ENCODE measurements at regions not wholly inside any gene's neighbourhood (a gene's known extent, or its start where the extent isn't known, plus 50 kb on each side); places are given as distances from the start of the nearest gene placed in this dataset.
"Not testable (repeated sequence)": the region's sequence is repeated elsewhere in the genome, so short reads cannot be mapped to it uniquely, and the experiment has no call there.

DNA sequence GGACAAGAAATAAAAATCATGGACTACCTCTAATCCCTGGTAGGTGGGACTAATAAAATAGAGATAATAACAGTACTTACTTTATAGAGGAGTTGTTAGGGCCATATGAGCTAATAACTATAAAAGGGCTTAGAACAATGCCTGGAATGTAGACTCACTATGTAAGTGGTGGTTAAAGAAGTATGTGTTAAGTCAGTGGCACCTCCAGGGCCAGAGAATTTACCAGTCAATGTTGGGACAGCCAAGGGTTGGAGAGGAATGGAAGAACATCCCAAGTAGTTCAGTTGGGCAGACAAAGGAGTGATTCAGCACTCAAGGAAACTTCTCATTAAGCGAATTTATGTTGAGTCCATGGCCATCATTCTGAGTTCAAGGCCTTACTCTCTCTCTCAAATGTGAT lies 116.8 kb downstream of the OTOR start:
- DNase-seq, result no peak

GRCh38 chr20:16865406-16865805 lies 117.2 kb downstream of the OTOR start:
- peak; percentile 72 for DNase-seq

DNA sequence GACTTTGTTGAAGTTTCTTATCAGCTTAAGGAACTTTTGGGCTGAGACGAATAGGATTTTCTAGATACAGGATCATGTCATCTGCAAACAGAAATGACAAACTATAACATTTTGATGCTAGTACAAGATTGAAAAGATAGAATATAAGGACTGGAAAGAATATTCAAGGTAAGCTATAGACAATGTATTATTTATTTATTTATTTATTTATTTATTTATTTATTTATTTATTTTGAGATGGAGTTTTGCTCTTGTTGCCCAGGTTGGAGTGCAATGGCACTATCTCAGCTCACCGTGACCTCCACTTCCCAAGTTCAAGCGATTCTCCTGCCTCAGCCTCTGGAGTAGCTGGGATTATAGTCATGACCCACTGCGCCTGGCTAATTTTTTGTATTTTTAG lies 125.0 kb downstream of the OTOR start:
- DNase-seq, result not testable (repeated sequence)

GRCh38 chr20:16877053-16877554 lies 128.9 kb downstream of the OTOR start:
- DNase-seq, result no peak

- DNase-seq, result no peak
Measured at GRCh38 chr20:16885746-16886145, 137.6 kb downstream of the OTOR start.

- no peak for DNase-seq
Measured at GRCh38 chr20:16898433-16898832, 150.3 kb downstream of the OTOR start.

DNA sequence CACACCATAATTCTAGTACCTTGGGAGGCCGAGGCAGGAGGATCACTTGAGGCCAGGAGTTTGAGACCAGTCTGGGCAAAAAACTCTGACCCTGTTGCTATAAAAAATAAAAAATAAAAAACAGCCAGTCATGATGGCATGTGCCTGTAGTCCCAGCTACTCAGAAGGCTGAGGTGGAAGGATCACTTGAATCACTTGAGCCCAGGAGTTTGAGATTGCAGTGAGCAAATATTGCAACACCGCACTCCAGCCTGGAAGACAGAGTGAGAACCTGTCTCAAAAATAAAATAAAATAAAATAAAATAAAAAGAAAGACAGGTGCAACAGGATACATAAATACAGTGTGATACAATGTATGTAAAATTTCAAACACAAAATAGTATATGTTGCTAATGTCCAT lies 154.5 kb downstream of the OTOR start:
- DNase-seq, result no peak

DNA sequence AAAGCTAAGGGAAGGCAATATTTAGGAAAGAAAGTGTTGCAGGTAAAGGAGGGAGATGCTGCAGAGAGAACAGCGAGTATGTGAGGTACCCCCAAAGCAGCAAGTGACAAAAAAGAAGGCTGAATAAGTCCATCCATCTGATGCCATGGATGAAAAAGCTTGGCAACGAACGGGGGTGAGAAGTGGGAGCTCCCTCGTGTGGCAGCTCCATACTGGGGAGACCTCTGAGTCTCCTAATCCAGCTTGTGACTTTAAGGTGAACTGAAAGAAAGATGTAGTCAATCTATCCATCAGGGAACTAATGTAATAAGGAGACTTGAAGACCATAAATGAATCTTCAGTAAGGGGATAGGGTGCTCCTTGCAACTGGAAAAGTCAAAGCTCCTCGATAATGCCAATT lies 156.6 kb downstream of the OTOR start:
- DNase-seq, result no peak

DNA sequence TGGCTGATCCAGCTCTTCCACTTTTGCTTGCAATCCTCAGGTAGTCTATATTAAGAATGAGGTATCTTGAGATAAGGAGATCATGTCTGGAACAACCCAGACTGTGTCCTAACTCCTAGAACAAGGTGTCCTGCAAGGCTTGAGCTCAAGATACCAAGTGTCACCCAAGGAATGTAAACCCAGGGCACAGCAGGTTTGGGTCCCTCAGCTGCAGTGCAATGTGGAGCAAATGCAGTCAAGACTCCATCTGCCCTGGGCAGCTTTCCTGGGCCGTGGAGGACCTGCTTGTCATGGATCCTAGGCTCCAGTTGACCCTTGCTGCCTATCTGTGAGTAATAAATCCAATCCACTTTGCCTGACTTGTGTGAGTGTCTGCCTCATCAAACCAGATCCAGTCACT lies 166.1 kb downstream of the OTOR start:
- no peak for DNase-seq

GRCh38 chr20:16916165-16916564 lies 168.0 kb downstream of the OTOR start:
- DNase-seq, result no peak

GRCh38 chr20:16917636-16918035 lies 169.5 kb downstream of the OTOR start:
- peak; percentile 10 for DNase-seq

DNA sequence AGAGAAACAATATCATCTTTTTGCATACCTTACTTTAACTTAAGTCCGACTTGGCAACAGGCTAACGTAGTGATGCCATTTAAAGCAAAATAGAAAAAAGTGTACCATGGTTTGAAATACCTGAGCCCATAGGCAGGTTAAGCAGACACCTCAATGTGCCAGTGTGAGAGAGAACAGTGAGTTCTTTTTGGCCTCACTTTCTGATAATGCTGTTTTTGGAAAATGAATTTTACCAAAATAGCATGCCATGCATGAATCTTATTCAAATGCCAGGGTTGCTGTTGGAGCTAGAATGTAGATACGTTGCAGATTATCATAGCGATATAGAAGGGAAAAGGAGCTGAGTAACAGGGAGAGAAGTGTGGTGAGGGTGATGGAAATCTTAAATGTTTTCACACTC lies 170.2 kb downstream of the OTOR start:
- no peak for DNase-seq

GRCh38 chr20:16919841-16920240 lies 171.7 kb downstream of the OTOR start:
- no peak for DNase-seq

GRCh38 chr20:16922834-16923233 lies 174.7 kb downstream of the OTOR start:
- no peak for DNase-seq

DNA sequence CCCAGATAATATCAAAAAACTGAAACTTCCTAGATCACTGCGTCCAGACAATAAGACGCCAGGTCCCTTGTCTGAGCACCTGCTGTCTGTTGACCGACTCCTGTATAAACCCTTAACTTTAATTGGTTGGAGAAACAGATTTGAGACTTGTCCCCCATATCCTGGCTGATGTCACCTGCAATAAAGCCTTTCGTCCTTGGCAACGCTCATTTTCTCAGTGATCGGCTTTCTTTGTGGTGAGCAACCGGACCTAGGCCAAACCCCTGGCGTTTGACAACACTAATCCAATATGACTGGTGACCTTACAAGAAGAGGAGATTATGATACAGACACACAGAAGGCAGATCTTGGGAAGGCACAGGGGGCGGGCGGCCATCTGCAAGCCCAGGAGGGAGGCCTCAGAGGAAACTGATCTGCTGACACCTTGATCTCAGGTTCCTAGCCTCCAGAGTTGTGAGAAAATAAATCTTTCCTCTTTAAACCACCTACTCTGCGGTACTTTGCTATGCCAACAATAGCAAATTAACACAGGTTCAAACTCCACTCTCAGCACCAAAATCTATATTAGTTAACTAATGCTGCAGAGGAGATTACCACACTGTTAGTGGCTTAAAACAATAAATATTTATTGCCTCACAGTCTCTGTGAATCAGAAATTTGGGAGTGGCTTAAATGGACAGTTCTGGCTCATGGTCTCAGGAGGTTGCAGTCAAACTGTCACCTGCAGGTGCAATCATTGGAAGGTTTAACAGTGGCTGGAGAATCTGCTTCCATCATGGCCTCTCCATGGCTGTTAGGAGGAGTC lies 178.7 kb downstream of the OTOR start:
- DNase-seq, result peak; percentile 69

- no peak for DNase-seq
Measured at GRCh38 chr20:16929756-16930155, 181.6 kb downstream of the OTOR start.

DNA sequence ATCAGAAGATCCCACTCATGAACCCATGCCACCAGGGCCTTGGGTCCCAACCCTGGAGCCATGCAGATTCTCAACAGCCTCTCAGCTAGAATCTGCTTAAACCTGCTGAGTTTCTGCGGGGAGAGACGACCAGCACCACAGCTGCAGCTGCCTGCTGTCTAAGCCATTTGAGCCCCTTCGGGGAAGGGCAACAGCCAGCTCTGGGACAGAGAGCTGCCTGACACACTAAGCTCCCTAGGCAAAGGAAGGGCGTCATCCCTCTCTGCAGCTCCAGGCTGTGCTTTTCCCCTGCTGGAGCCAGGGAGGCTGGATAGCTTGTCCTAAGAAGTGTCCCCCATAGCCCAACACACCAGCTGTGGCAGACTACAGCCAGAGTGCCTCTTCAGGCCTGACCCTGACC lies 182.5 kb downstream of the OTOR start:
- DNase-seq, result no peak

DNA sequence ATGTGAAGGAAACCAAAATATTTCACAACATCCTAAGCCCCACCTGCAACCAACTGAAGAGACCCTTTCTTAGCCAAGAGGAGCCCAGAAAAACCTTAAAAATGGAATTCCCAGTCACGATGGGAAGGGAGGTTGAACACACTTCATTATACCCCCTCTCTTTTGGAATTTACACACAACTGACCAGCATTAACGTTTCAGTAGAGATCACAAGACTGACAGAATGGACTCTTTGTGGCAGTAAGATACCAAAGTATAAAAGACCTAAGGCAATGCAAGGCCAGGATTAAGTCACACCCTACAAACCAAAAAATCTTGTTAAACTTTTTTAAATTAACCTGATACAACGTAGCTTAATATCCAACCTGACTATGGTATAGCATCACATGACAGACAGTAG lies 190.9 kb downstream of the OTOR start:
- no peak for DNase-seq

- no peak for DNase-seq
Measured at GRCh38 chr20:16940701-16941100, 192.5 kb downstream of the OTOR start.

DNA sequence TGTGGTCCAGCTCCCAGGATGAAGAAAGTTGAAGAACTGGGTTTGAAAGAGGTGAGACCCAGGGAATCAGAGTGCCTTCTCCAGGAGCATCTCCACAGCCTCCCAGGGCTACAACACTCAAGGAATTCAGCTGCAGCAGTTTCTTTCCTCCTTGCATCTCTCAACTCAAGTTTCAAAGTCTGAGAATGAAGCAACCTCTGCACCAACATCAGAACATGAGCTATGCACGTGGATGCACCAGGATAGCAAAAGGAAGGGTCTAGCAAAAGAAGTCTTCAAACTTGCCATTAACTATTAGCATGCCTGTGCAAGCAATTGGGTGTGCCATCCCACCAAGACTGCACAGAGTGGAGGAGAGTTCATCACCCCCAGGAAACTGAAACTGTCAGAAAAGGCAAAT lies 193.9 kb downstream of the OTOR start:
- DNase-seq, result no peak

GRCh38 chr20:16942756-16943155 lies 194.6 kb downstream of the OTOR start:
- no peak for DNase-seq

- no peak for DNase-seq
Measured at GRCh38 chr20:16944745-16945144, 196.6 kb downstream of the OTOR start.

GRCh38 chr20:16945619-16946018 lies 197.5 kb downstream of the OTOR start:
- DNase-seq, result no peak

GRCh38 chr20:16946097-16946496 lies 197.9 kb downstream of the OTOR start:
- DNase-seq, result no peak

GRCh38 chr20:16947479-16947878 lies 199.3 kb downstream of the OTOR start:
- DNase-seq, result no peak

All from NCI-H1105 (cell line).